Heart right ventricle (tissue), 16 donors: ENCODE measurements at regions not wholly inside any gene's neighbourhood (a gene's known extent, or its start where the extent isn't known, plus 50 kb on each side); places are given as distances from the start of the nearest gene placed in this dataset.

Experiments used
- ATAC-seq, 8 donors: fragments of 200-7000 bp; cut with Tn5 transposase; one replicate each; pipeline ENCODE4 v1.9.1; 2020; ENCODE audit warnings: mild to moderate bottlenecking in 8 of 8, moderate library complexity in 8 of 8, moderate number of reproducible peaks in 1 of 8
- DNase-seq, 2 donors: peaks; one replicate each; pipeline ENCODE4 v3.0.0-alpha.2; 2020
- H3K27ac ChIP-seq, 10 donors: fragments of 200-600 bp; sonication (generic) in 2 of 10; one replicate each; pipeline versions ENCODE4 v1.5.0 to v1.8.0; 2020 to 2022; ENCODE audit warnings: mild to moderate bottlenecking in 3 of 10
- H3K27me3 ChIP-seq, 7 donors: fragments of 200-600 bp; one replicate each; pipeline ENCODE4 v1.8.0; 2021 to 2022; ENCODE audit warnings: mild to moderate bottlenecking in 2 of 7
- H3K36me3 ChIP-seq, 9 donors: fragments of 200-600 bp; sonication (generic) in 1 of 9; one replicate each; pipeline versions ENCODE4 v1.5.0 to v1.8.0; 2020 to 2022; ENCODE audit warnings: mild to moderate bottlenecking in 2 of 9
- H3K4me1 ChIP-seq, 9 donors: fragments of 200-600 bp; sonication (generic) in 1 of 9; one replicate each; pipeline versions ENCODE4 v1.5.0 to v1.8.0; 2020 to 2022; ENCODE audit warnings: mild to moderate bottlenecking in 4 of 9
- H3K4me3 ChIP-seq, 10 donors: fragments of 200-600 bp; sonication (generic) in 2 of 10; one replicate each; pipeline versions ENCODE4 v1.5.0 to v1.8.0; 2020 to 2022; ENCODE audit warnings: mild to moderate bottlenecking in 7 of 10, moderate library complexity in 2 of 10
- H3K9me3 ChIP-seq, 11 donors: fragments of 200-600 bp in 10 of 11; sonication (generic) in 2 of 11; one replicate each; pipeline versions ENCODE4 v1.5.0 to v1.8.0; 2013 to 2022; ENCODE audit warnings: mild to moderate bottlenecking in 2 of 11, control low read depth in 1 of 11, moderate library complexity in 1 of 11
- CTCF ChIP-seq, 9 donors: fragments of 200-600 bp; sonication (generic) in 2 of 9; IDR thresholded peaks; one replicate each; pipeline versions ENCODE4 v1.5.0 to v1.8.0; 2021 to 2022; ENCODE audit warnings: antibody characterized with exemption in 9 of 9, mild to moderate bottlenecking in 5 of 9, moderate library complexity in 1 of 9
- WGBS, 2 donors: extraction: QIAGEN DNeasy Blood & Tissue Kit; methylation state at CpG; one replicate each; pipeline ENCODE4 v1.1.7; 2013; ENCODE audit warnings: inconsistent platforms in 1 of 2; 5-methylcytosine and 5-hydroxymethylcytosine counted together
- intact Hi-C, 10 donors: fragments of 100-400 bp; cut with DNase I; formaldehyde crosslinking; loops; one replicate each; pipeline versions ENCODE4 v1.11.1 to v1.14.2; 2022
- donor health status: Arrhythmogenic right ventricular cardiomyopathy.
- donor health status: ischemic (EF 13 %, LVEDD 7.1; RV severe dilation, severe dysfunction).
- donor health status: healthy with polysubstance abuse.
- donor health status: DM: no; HTN: yes; CAD: no.
- donor health status: DM: no; HTN: no; CAD: no.
- donor health status: ischemic (EF 25% LVEDD 6.9; RV normal size, moderate dysfunction).
- donor health status: ischemic (EF 25% LVEDD 5.7; RV mildly dilated, moderate dysfunction).
- donor health status: healthy.
- donor health status: DM: yes; HTN: yes; CAD: no.
- donor health status: Ischemic cardiomyopathy.
- donor health status: ischemic (EF 35%, LVEDD 5.7; RV mildly dilated, moderate dysfunction).
- donor health status: nonischemic (EF 11% LVEDD 7.7; RV severe dilation, severe dysfunction).
- donor health status: DM: yes; HTN: yes; CAD: no.
- donor health status: PGD.
- donor health status: ischemic (EF 29% LVEDD 5.4; RV normal size, mild dysfunction).
- donor health status: nonischemic (EF 23%, LVEDD 6.1; RV moderate dilation, normal function).

GRCh38 chr2:63675026-63675425, 86.3 kb downstream of the MDH1 start:
- Histone ChIP-seq H3K36me3 (no peaks in the 10 kb centered on the region), H3K9me3 (no peaks in the 10 kb centered on the region), H3K27me3 (no peaks in the 10 kb centered on the region), H3K4me3 (no peak overlapping the region), H3K27ac (no peak overlapping the region), H3K4me1 (peaks cover 0 to 19% (median 0%) of the 10 kb centered on the region in 9 donors)
- ATAC-seq = no peak
- intact Hi-C loops = no loop called here
- WGBS, 2 donors = 80 to 83% methylated on average over 1 of the region's 1 CpG
- TF ChIP-seq CTCF (IDR thresholded peaks at IDR 0.05) = no peak
- no peak for DNase-seq

GRCh38 chr2:63676135-63676534, 87.4 kb downstream of the MDH1 start:
- H3K4me3 ChIP-seq = no peak overlapping the region
- peak overlapping the region in 3 of 10 donors; percentile 2 to 46 (median 12) for H3K27ac ChIP-seq
- no peak for TF ChIP-seq CTCF (IDR thresholded peaks at IDR 0.05)
- intact Hi-C loops = no loop called here
- WGBS, 2 donors = 26 to 45% methylated on average over 2 of the region's 2 CpGs
- H3K27me3 ChIP-seq = no peaks in the 10 kb centered on the region
- peaks cover 0 to 23% (median 0%) of the 10 kb centered on the region in 9 donors for H3K4me1 ChIP-seq
- ATAC-seq (peak in 5 of 8 donors; percentile 44 to 76 (median 62)), DNase-seq (no peak)
- H3K9me3 ChIP-seq = no peaks in the 10 kb centered on the region
- no peaks in the 10 kb centered on the region for H3K36me3 ChIP-seq

GRCh38 chr2:63678085-63678484, 89.3 kb downstream of the MDH1 start:
- no peak overlapping the region for H3K4me3 ChIP-seq
- peaks cover 0 to 23% (median 0%) of the 10 kb centered on the region in 9 donors for H3K4me1 ChIP-seq
- ATAC-seq (no peak), DNase-seq (no peak)
- H3K27ac ChIP-seq = no peak overlapping the region
- no peak for TF ChIP-seq CTCF (IDR thresholded peaks at IDR 0.05)
- WGBS, 2 donors = 89 to 94% methylated on average over 2 of the region's 2 CpGs
- no peaks in the 10 kb centered on the region for H3K9me3 ChIP-seq
- no peaks in the 10 kb centered on the region for H3K27me3 ChIP-seq
- H3K36me3 ChIP-seq = no peaks in the 10 kb centered on the region
- intact Hi-C loops = no loop called here

GRCh38 chr2:63678551-63678950, 89.8 kb downstream of the MDH1 start:
- TF ChIP-seq CTCF (IDR thresholded peaks at IDR 0.05) = no peak

More at GRCh38 chr2:63678551-63678950, 89.8 kb downstream of the MDH1 start:
- WGBS, 2 donors = 72 to 83% methylated on average over 4 of the region's 4 CpGs
- H3K36me3 ChIP-seq = no peaks in the 10 kb centered on the region
- no peak overlapping the region for H3K4me3 ChIP-seq
- intact Hi-C loops = no loop called here
- ATAC-seq (no peak), DNase-seq (no peak)
- no peak overlapping the region for H3K27ac ChIP-seq
- no peaks in the 10 kb centered on the region for H3K9me3 ChIP-seq
- H3K27me3 ChIP-seq = no peaks in the 10 kb centered on the region
- H3K4me1 ChIP-seq = peaks cover 0 to 23% (median 0%) of the 10 kb centered on the region in 9 donors
